ENCODE measurements at regions not wholly inside any gene's neighbourhood (a gene's known extent, or its start where the extent isn't known, plus 50 kb on each side); places are given as distances from the start of the nearest gene placed in this dataset.

GRCh38 chr9:7478646-7479045, 320.9 kb downstream of the DMAC1 start:
- DNase-seq (ENCODE audit: low read depth), result no peak
- TF ChIP-seq, protein P1, sequence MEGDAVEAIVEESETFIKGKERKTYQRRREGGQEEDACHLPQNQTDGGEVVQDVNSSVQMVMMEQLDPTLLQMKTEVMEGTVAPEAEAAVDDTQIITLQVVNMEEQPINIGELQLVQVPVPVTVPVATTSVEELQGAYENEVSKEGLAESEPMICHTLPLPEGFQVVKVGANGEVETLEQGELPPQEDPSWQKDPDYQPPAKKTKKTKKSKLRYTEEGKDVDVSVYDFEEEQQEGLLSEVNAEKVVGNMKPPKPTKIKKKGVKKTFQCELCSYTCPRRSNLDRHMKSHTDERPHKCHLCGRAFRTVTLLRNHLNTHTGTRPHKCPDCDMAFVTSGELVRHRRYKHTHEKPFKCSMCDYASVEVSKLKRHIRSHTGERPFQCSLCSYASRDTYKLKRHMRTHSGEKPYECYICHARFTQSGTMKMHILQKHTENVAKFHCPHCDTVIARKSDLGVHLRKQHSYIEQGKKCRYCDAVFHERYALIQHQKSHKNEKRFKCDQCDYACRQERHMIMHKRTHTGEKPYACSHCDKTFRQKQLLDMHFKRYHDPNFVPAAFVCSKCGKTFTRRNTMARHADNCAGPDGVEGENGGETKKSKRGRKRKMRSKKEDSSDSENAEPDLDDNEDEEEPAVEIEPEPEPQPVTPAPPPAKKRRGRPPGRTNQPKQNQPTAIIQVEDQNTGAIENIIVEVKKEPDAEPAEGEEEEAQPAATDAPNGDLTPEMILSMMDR (IDR thresholded peaks at IDR 0.05; ENCODE audit: control insufficient read depth, insufficient read depth, low read depth, low read length, missing control alignments), result no peak
- no peak overlapping the region for H3K4me3 ChIP-seq (ENCODE audit: control insufficient read depth, low read depth, low read length)

GRCh38 chr9:7467186-7467585, 332.4 kb downstream of the DMAC1 start:
- TF ChIP-seq, protein P1 (IDR thresholded peaks at IDR 0.05; ENCODE audit: control insufficient read depth, insufficient read depth, low read depth, low read length, missing control alignments), result no peak
- no peak for DNase-seq (ENCODE audit: low read depth)
- no peak overlapping the region for H3K4me3 ChIP-seq (ENCODE audit: control insufficient read depth, low read depth, low read length)

- TF ChIP-seq, protein P1 (IDR thresholded peaks at IDR 0.05; ENCODE audit: control insufficient read depth, insufficient read depth, low read depth, low read length, missing control alignments), result no peak
- H3K4me3 ChIP-seq (ENCODE audit: control insufficient read depth, low read depth, low read length), result no peak overlapping the region
- DNase-seq (ENCODE audit: low read depth), result no peak
These were observed 337.8 kb downstream of the DMAC1 start for GRCh38 chr9:7461791-7462190.

DNA sequence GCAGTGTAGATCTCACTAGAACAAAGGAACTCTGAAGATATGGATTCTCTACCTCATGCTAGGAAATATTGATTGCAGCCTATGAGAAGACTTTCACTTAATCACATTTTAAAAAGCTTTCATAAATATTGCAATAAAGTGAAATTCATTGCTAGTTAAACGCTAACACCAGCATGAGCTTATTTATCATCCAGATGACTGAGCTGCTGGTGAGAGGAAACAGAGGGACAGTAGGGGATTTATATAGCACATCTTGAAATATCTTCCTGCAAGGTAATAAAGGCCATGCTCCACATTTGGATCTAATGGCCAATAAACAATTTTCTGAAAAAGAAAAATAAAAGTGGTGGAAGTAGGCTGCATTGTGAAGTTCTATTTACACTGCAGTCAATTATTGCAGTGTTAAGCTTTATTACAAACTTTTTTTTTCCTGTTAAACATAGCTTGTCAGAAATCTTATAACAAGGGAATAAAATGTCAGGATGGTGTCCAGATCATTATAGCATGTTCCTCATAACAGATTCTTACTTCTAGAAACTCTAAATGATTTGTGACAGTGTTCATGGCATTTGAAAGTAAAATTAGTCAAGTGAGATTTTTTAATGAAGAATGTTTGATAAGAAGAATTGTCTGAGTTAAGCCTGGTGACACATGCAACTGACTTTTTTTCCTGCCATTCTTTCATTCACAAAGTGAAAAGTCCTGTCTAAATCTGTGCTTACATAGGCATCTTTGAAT, 342.6 kb downstream of the DMAC1 start:
- no peak overlapping the region for H3K4me3 ChIP-seq (ENCODE audit: control insufficient read depth, low read depth, low read length)
- DNase-seq (ENCODE audit: low read depth), result no peak
- TF ChIP-seq, protein P1 (IDR thresholded peaks at IDR 0.05; ENCODE audit: control insufficient read depth, insufficient read depth, low read depth, low read length, missing control alignments), result no peak

- no peak for DNase-seq (ENCODE audit: low read depth)
- TF ChIP-seq, protein P1 (IDR thresholded peaks at IDR 0.05; ENCODE audit: control insufficient read depth, insufficient read depth, low read depth, low read length, missing control alignments), result no peak
These were observed 343.2 kb downstream of the DMAC1 start for GRCh38 chr9:7456377-7456776.

GRCh38 chr9:7454624-7455023, 345.0 kb downstream of the DMAC1 start:
- TF ChIP-seq, protein P1 (IDR thresholded peaks at IDR 0.05; ENCODE audit: control insufficient read depth, insufficient read depth, low read depth, low read length, missing control alignments), result no peak
- no peak for DNase-seq (ENCODE audit: low read depth)
- H3K4me3 ChIP-seq (ENCODE audit: control insufficient read depth, low read depth, low read length), result no peak overlapping the region

More at GRCh38 chr9:7456377-7456776, 343.2 kb downstream of the DMAC1 start:
- no peak overlapping the region for H3K4me3 ChIP-seq (ENCODE audit: control insufficient read depth, low read depth, low read length)
